ENCODE measurements at regions not wholly inside any gene's neighbourhood (a gene's known extent, or its start where the extent isn't known, plus 50 kb on each side); places are given as distances from the start of the nearest gene placed in this dataset.
A peak's percentile ranks its signal among the peaks of the same experiment; 100 is the strongest.

DNA sequence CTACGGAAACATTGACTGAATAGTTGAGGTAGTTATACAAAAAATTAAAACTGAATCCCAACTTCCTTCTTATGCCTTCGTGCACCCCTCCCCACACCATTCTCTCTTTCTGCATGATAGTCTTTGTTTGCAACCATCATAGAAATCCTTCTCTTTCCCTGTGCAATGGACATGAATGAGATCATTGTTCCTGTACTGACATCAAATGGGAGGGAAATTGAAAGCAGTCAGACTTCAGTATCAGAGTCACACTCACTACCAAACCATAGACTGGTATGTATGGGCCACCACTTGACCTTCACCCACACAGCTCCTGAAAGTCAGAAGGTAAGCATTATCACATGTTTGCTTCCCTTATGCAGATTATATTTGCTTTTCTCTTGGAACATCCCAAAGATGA, 782.8 kb downstream of the BCL11A start:
- H3K4me1 ChIP-seq (ENCODE audit: insufficient read depth, low read length), result no peaks in the 10 kb centered on the region
- no peak for DNase-seq
- H3K27ac ChIP-seq (ENCODE audit: low read length), result no peak overlapping the region
- H3K9ac ChIP-seq (ENCODE audit: low read depth, low read length), result no peak overlapping the region
- no peaks in the 10 kb centered on the region for H3K36me3 ChIP-seq (ENCODE audit: insufficient read depth, low read length)
- TF ChIP-seq CTCF (IDR thresholded peaks at IDR 0.05; ENCODE audit: borderline replicate concordance, extremely low read depth, low read length, poor library complexity, severe bottlenecking), result no peak
- TF ChIP-seq EZH2 (IDR thresholded peaks at IDR 0.05; ENCODE audit: borderline replicate concordance, low read depth, low read length, severe bottlenecking), result no peak
- H2AFZ ChIP-seq (ENCODE audit: low read depth, low read length), result no peak overlapping the region
- no peak for ATAC-seq (ENCODE audit: insufficient read depth, low read depth)
- no peak overlapping the region for H3K4me2 ChIP-seq (ENCODE audit: insufficient read depth, low read length)
- no peak overlapping the region for H3K4me3 ChIP-seq (ENCODE audit: low read depth in 1 of 2, low read length in 2 of 2)
- H3K27me3 ChIP-seq (ENCODE audit: insufficient read depth, low read length, poor library complexity), result no peaks in the 10 kb centered on the region
- H3K9me3 ChIP-seq (ENCODE audit: insufficient read depth, low read length, severe bottlenecking), result no peaks in the 10 kb centered on the region
- no peaks in the 10 kb centered on the region for H3K79me2 ChIP-seq (ENCODE audit: insufficient read depth, low read length)
- no peaks in the 10 kb centered on the region for H4K20me1 ChIP-seq (ENCODE audit: insufficient read depth, low read length)

DNA sequence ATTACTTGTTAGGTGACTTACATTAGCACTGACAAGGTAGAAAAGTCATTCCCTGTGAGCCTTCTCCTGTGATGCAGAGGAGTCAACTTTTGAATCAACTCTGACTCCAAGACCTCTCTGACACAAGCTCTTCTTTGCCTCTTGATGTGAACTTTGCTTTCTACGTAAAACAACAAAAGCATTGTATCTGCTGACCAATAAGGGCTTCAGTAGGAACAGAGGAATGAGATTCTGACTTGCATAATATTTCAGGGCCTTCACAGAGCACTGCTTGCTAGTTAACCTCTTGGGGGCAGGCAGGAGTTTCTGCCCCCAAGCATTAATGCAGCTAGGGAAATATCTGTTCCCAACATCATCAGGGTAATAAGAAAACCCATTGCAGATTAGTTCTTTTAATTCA, 791.5 kb downstream of the BCL11A start:
- no peaks in the 10 kb centered on the region for H3K36me3 ChIP-seq (ENCODE audit: insufficient read depth, low read length)
- H3K4me3 ChIP-seq (ENCODE audit: low read depth in 1 of 2, low read length in 2 of 2), result no peak overlapping the region
- H3K4me1 ChIP-seq (ENCODE audit: insufficient read depth, low read length), result no peaks in the 10 kb centered on the region
- H3K9me3 ChIP-seq (ENCODE audit: insufficient read depth, low read length, severe bottlenecking), result no peaks in the 10 kb centered on the region
- no peak overlapping the region for H3K4me2 ChIP-seq (ENCODE audit: insufficient read depth, low read length)
- DNase-seq (no peak), ATAC-seq (ENCODE audit: insufficient read depth, low read depth) (no peak)
- H4K20me1 ChIP-seq (ENCODE audit: insufficient read depth, low read length), result no peaks in the 10 kb centered on the region
- no peaks in the 10 kb centered on the region for H3K79me2 ChIP-seq (ENCODE audit: insufficient read depth, low read length)
- no peaks in the 10 kb centered on the region for H3K27me3 ChIP-seq (ENCODE audit: insufficient read depth, low read length, poor library complexity)
- TF ChIP-seq CTCF (IDR thresholded peaks at IDR 0.05; ENCODE audit: borderline replicate concordance, extremely low read depth, low read length, poor library complexity, severe bottlenecking) (peak; percentile 34), EZH2 (IDR thresholded peaks at IDR 0.05; ENCODE audit: borderline replicate concordance, low read depth, low read length, severe bottlenecking) (no peak)
- no peak overlapping the region for H2AFZ ChIP-seq (ENCODE audit: low read depth, low read length)
- H3K27ac ChIP-seq (ENCODE audit: low read length), result no peak overlapping the region
- H3K9ac ChIP-seq (ENCODE audit: low read depth, low read length), result no peak overlapping the region

DNA sequence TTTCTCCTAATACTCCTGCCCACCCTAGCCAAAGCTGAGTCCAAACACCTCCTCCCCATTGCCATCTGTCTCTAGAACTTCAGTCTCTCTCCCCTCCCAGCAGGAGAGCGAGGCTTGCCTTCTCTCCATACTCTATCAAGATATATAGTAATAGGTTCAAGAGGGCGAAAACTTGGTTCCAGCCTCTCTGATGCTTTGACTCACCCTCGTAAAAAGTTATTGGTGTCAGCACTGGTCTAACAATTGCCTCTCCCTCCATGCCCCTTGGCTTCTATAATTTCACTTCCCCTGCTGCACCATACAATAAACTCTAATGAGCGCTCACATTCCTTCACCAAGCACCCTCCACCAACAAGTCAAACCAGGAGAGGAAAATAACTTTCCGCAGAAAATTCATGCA, 797.3 kb downstream of the BCL11A start:
- TF ChIP-seq EZH2 (IDR thresholded peaks at IDR 0.05; ENCODE audit: borderline replicate concordance, low read depth, low read length, severe bottlenecking), result no peak
- H4K20me1 ChIP-seq (ENCODE audit: insufficient read depth, low read length), result no peaks in the 10 kb centered on the region
- no peak overlapping the region for H3K4me3 ChIP-seq (ENCODE audit: low read depth in 1 of 2, low read length in 2 of 2)
- H3K79me2 ChIP-seq (ENCODE audit: insufficient read depth, low read length), result no peaks in the 10 kb centered on the region
- no peak overlapping the region for H2AFZ ChIP-seq (ENCODE audit: low read depth, low read length)
- DNase-seq (no peak), ATAC-seq (ENCODE audit: insufficient read depth, low read depth) (no peak)
- no peak overlapping the region for H3K4me2 ChIP-seq (ENCODE audit: insufficient read depth, low read length)
- no peak overlapping the region for H3K27ac ChIP-seq (ENCODE audit: low read length)
- H3K36me3 ChIP-seq (ENCODE audit: insufficient read depth, low read length), result no peaks in the 10 kb centered on the region
- H3K9me3 ChIP-seq (ENCODE audit: insufficient read depth, low read length, severe bottlenecking), result no peaks in the 10 kb centered on the region
- no peak overlapping the region for H3K9ac ChIP-seq (ENCODE audit: low read depth, low read length)
- no peaks in the 10 kb centered on the region for H3K4me1 ChIP-seq (ENCODE audit: insufficient read depth, low read length)
- H3K27me3 ChIP-seq (ENCODE audit: insufficient read depth, low read length, poor library complexity), result no peaks in the 10 kb centered on the region

DNA sequence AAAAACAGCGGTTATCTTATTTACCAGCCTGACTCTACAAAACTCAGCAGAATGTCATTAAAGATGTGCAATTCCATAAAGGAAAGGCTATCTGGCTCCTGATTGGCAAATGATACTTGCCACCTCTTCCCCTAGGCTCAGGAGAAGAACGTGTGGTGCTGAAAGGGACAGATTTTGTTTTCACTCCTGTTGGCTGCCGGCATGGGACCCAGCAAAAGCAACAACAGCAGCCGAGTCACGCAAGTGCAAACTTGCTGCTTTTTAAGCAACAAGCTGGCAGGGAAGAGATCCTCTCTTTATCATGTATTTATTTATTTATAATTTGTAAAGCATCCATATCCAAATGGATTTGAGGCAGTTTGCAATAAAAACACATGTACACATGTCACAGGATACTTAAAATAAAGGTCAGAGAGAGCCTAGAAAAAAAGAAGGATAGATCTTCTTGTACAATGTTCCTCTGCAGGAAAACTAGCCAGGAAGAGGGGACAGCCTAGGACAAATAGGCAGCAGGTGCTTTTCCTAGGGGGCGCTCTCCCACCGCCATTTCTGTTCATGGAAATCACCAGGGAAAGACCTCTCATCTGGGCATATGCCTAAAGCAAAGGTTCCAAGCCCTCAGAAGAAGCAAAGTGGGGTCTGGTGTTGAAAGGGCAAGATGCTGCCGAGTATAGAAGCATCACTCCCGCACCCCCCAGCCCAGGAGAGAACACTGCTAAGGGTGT, 799.3 kb downstream of the BCL11A start:
- no peak overlapping the region for H2AFZ ChIP-seq (ENCODE audit: low read depth, low read length)
- ATAC-seq (ENCODE audit: insufficient read depth, low read depth) (no peak), DNase-seq (no peak)
- TF ChIP-seq CTCF (IDR thresholded peaks at IDR 0.05; ENCODE audit: borderline replicate concordance, extremely low read depth, low read length, poor library complexity, severe bottlenecking) (peak; percentile 24), EZH2 (IDR thresholded peaks at IDR 0.05; ENCODE audit: borderline replicate concordance, low read depth, low read length, severe bottlenecking) (no peak)
- H4K20me1 ChIP-seq (ENCODE audit: insufficient read depth, low read length), result no peaks in the 10 kb centered on the region
- H3K27ac ChIP-seq (ENCODE audit: low read length), result no peak overlapping the region
- H3K4me1 ChIP-seq (ENCODE audit: insufficient read depth, low read length), result no peaks in the 10 kb centered on the region
- no peak overlapping the region for H3K9ac ChIP-seq (ENCODE audit: low read depth, low read length)
- no peak overlapping the region for H3K4me3 ChIP-seq (ENCODE audit: low read depth in 1 of 2, low read length in 2 of 2)
- no peaks in the 10 kb centered on the region for H3K36me3 ChIP-seq (ENCODE audit: insufficient read depth, low read length)
- H3K79me2 ChIP-seq (ENCODE audit: insufficient read depth, low read length), result no peaks in the 10 kb centered on the region
- no peak overlapping the region for H3K4me2 ChIP-seq (ENCODE audit: insufficient read depth, low read length)
- H3K9me3 ChIP-seq (ENCODE audit: insufficient read depth, low read length, severe bottlenecking), result no peaks in the 10 kb centered on the region
- H3K27me3 ChIP-seq (ENCODE audit: insufficient read depth, low read length, poor library complexity), result no peaks in the 10 kb centered on the region
